NCI-H524 treated with DMSO at 0.1 percent for 48 hours (cell line): ENCODE measurements at regions not wholly inside any gene's neighbourhood (a gene's known extent, or its start where the extent isn't known, plus 50 kb on each side); places are given as distances from the start of the nearest gene placed in this dataset.
"Not testable (repeated sequence)": the region's sequence is repeated elsewhere in the genome, so short reads cannot be mapped to it uniquely, and the experiment has no call there.

Experiments used
- DNase-seq: peaks from one replicate; lab custom pipeline; 2025; lab: John Stamatoyannopoulos, UW

DNA sequence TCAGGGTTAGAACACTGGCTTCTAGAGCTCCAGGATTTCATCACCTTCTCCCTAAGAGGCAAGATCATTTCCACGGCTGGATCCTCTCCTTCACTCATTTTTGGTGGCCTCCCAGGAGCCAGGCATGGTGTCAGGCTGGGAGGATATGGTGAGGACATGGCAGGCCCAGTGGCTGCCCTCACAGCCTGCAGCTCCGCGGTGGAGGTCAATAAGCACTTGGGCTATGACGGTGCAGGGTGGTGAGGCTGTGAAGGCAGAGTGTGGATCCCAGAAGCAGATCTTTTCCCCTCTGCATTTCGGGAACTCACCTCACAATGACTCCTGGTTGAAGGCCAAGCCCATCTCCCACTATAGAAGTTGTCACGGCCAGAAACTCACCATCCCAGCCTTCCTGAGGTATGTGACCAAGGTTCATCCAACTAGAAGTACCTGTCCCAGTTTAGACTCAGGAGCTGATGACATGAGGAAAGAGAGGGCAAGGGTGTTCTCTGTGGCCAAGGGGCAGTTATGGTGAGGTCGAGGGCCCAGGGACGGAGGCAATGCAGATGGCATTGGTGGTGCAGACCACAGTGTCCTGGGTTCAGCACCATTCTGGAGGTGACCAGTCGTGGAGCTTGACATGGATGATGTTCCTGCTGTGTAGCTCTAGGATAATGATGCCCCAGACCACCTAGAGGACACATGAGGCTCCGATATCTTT is 100.1 kb upstream of the SMAD3 start:
- no peak for DNase-seq

DNA sequence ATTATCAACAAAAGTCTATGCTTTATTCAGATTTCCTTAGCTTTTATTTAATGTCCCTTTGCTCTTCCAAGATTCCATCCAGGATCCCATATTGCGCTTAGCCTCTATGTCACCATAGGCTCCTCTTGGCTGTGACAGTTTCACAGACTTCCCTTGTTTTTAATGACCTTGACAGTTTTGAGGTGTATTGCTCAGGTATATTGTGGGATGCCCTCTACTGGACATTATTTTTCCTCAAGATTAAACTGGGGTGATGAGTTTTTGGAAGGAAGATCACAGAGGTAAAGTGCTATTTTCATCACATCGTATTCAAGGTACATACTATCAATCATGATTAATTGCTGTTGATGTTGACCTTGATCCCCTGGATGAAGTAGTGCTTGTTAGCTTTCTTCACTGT is 99.1 kb upstream of the SMAD3 start:
- DNase-seq: no peak

GRCh38 chr15:66968806-66969596 is 96.4 kb upstream of the SMAD3 start:
- no peak for DNase-seq

DNA sequence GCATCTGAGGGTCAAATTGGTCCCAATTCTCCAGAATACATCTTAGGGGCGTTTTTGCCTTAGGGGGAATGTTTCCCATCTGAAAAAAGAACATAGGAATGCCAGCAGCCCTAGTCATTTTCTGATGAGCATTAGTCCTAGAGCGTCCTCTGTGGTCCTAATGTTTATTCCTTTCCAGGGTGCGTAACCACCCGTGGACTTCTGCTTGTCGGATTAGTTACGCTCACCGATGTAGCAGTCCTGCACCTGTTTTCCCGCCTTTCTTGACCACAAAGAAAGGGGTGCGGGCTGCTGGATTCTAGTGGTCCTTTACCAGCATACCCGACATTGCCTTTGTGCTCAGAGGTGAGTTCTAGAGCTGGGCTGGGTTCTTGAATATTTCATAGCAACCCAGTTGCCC is 91.3 kb upstream of the SMAD3 start:
- not testable (repeated sequence) for DNase-seq

GRCh38 chr15:66976106-66976640 is 89.2 kb upstream of the SMAD3 start:
- not testable (repeated sequence) for DNase-seq

DNA sequence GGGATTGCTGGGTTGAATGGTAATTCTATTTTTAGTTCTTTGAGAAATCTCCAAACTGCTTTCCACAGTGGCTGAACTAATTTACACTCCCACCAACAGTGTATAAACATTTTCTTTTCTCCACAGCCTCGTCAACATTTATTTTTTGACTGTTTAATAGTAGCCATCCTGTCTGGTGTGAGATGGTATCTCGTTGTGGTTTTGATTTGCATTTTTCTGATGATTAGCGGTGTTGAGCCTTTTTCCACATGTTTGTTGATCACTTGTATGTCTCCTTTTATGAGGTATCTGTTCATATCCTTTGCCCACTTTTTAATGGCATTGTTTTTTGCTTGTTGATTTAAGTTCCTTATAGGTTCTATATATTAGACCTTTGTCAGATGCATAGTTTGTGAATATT is 85.1 kb upstream of the SMAD3 start:
- not testable (repeated sequence) for DNase-seq

- DNase-seq: no peak
Observed at GRCh38 chr15:66981771-66982170, 83.6 kb upstream of the SMAD3 start.

DNA sequence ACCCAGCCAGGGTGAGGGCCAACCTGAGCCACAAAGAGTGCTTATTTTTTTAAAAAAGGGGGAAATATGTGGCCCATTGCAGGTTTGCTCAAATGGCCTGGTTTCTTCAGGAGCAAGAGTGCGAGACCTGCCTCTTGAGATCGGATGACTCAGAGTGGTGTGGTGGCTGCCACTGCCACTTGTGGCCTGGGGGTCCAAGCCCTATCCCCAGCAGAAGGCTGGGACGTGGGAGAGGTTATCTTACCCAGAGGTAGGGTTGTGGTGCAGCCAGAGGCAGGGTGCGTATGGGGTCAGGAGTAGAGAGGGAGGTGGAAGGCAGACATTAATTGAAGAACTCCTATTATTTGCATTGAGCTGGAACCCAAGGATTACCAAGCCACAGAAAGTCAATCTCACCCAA is 83.2 kb upstream of the SMAD3 start:
- no peak for DNase-seq

DNA sequence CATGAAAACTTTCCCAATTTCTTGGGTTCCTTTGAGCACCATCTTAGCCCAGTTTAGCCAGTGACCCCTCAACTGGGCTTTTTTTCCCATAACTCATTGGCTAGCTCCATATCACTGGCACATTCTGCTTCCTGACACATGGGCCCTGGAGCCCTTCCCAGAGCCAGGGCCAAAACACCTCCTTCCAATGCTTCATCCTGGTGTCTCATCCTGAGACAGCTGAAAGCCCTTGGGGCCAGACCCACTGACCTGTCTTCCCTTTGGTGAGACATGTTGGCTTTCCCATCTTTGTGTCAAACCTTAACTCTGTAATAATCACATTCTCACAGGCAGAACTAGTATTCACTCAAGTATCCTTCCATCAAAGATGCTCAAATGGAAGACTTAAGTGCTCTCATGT is 82.6 kb upstream of the SMAD3 start:
- DNase-seq: no peak

- no peak for DNase-seq
Observed at GRCh38 chr15:66985653-66986052, 79.7 kb upstream of the SMAD3 start.

DNA sequence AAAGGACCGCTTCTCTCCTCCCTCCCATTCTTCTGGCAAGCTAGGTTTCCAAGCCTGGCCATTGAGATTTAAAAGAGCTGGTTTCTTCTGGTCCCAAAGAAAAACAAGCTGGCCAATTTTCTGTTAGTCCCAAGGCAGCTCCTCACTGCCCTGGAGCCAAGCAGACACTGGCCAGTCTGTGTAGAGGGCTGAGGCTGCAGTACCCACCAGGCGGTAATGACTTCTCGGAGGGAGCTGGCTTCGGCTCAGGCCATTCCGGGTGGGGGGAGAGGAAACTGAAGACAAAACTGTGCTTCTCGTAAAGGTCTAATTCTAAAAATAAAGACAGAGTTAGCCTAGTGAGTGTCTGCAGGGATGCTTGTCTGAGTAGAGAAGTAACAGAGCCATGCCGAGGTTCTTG is 78.5 kb upstream of the SMAD3 start:
- DNase-seq: no peak

DNA sequence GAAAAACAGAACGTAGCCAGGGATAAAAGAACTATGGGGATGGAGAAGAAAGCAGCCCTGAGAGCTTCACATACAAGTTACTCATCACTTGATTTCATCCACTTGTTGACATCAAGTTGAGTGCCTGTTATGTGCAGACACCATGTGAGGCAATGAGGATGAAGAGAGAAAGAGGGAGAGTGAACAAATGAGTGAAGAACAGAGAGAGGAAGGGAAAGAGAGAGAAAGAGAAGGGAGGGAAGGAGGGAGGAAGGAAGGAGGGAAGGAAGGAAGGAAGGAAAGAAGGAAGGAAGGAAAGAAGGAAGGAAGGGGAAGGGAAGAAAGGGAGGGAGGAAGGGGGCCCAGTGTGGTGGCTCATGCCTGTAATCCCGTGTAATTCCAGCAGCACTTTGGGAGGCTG is 72.3 kb upstream of the SMAD3 start:
- DNase-seq: no peak

GRCh38 chr15:66993874-66994696 is 71.3 kb upstream of the SMAD3 start:
- DNase-seq: no peak

GRCh38 chr15:66994927-66995656 is 70.3 kb upstream of the SMAD3 start:
- no peak for DNase-seq

DNA sequence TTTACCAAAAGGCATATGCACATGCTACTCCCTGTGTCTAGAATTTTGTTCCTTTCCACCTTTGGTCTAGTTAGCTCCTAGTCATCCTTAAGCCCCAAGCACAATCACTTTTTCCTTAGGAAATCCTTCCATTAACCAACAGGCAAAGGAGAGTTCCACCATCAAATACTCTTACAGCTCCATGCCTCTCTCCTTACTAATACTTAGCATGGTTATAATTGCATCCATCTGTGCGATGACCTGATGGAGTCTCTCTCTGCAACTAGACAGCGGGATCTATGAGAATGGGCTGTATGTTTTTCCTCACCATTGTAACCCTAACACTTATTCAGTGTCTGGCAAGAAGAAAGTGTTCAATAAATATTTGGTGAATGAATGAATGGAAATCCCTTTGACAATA is 69.3 kb upstream of the SMAD3 start:
- DNase-seq: no peak

GRCh38 chr15:66997212-66997611 is 68.2 kb upstream of the SMAD3 start:
- no peak for DNase-seq

GRCh38 chr15:66998234-66998633 is 67.2 kb upstream of the SMAD3 start:
- not testable (repeated sequence) for DNase-seq

GRCh38 chr15:66999046-66999968 is 66.1 kb upstream of the SMAD3 start:
- DNase-seq: no peak

GRCh38 chr15:67000896-67001295 is 64.5 kb upstream of the SMAD3 start:
- DNase-seq: no peak

- no peak for DNase-seq
Observed at GRCh38 chr15:67002368-67002767, 63.0 kb upstream of the SMAD3 start.

- DNase-seq: no peak
Observed at GRCh38 chr15:67003586-67003985, 61.8 kb upstream of the SMAD3 start.
